ENCODE measurements at regions not wholly inside any gene's neighbourhood (a gene's known extent, or its start where the extent isn't known, plus 50 kb on each side); places are given as distances from the start of the nearest gene placed in this dataset.

DNA sequence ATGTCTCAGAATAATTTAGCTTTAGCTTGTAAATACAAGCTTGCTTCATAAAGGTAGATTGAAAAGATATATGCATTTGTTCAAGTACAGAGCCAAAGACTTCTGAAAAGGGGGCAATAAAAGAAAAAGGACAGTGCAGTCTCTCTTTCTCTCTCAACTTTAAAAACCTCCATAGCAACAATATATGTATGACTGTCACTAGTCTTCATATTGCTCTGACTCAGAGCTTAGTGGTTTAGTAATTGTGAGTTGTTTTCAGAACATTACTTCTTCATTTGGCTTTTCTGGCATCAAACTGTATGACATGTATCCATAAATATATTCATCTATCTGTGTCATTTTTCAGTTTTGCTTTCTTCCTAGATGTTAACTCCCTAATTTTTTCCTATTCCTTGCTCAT, 194.6 kb upstream of the KIF2A start:
- Histone ChIP-seq H3K36me3 (no peaks in the 10 kb centered on the region), H3K9me3 (no peaks in the 10 kb centered on the region), H3K4me3 (no peak overlapping the region), H3K27me3 (no peaks in the 10 kb centered on the region), H3K27ac (no peak overlapping the region), H3K4me1 (no peaks in the 10 kb centered on the region)
- DNase-seq, result no peak
- intact Hi-C loops (cut with DNase I), result no loop called here
- TF ChIP-seq, protein P1, sequence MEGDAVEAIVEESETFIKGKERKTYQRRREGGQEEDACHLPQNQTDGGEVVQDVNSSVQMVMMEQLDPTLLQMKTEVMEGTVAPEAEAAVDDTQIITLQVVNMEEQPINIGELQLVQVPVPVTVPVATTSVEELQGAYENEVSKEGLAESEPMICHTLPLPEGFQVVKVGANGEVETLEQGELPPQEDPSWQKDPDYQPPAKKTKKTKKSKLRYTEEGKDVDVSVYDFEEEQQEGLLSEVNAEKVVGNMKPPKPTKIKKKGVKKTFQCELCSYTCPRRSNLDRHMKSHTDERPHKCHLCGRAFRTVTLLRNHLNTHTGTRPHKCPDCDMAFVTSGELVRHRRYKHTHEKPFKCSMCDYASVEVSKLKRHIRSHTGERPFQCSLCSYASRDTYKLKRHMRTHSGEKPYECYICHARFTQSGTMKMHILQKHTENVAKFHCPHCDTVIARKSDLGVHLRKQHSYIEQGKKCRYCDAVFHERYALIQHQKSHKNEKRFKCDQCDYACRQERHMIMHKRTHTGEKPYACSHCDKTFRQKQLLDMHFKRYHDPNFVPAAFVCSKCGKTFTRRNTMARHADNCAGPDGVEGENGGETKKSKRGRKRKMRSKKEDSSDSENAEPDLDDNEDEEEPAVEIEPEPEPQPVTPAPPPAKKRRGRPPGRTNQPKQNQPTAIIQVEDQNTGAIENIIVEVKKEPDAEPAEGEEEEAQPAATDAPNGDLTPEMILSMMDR (IDR thresholded peaks at IDR 0.05), result no peak
- no peak for TF ChIP-seq POLR2A (IDR thresholded peaks at IDR 0.05)
- no peak for TF ChIP-seq POLR2AphosphoS5 (IDR thresholded peaks at IDR 0.05)
- TF ChIP-seq EP300 (IDR thresholded peaks at IDR 0.05), result no peak

DNA sequence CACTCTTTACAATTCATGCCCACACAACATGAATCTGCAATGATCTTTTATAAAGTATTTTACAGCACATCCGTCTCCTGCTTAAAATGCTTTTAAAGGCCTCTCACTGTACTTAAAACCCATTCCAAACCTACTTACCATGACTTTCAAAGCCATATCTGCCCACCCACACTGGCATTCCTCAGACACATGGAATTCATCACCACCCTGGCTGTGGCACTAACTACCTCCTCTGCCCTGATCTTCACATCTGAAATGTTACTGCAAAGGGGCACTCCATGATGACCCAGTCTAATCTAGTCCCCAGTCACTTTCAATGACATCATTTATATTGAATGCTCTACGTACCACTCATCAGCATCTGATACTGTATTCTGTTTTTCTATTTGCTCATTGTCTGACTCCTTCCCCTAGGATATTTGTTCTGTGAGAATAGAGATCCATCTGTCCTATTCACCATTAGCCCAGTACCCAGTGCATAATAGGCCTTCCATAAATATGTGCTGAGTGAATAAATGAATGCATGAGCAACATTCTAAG, 193.2 kb upstream of the KIF2A start:
- TF ChIP-seq POLR2AphosphoS5 (IDR thresholded peaks at IDR 0.05) (no peak), POLR2A (IDR thresholded peaks at IDR 0.05) (no peak), EP300 (IDR thresholded peaks at IDR 0.05) (no peak)
- TF ChIP-seq, protein P1 (IDR thresholded peaks at IDR 0.05), result no peak
- intact Hi-C loops (cut with DNase I), result no loop called here
- Histone ChIP-seq H3K4me3 (no peak overlapping the region), H3K27ac (no peak overlapping the region), H3K27me3 (no peaks in the 10 kb centered on the region), H3K36me3 (no peaks in the 10 kb centered on the region), H3K9me3 (no peaks in the 10 kb centered on the region), H3K4me1 (no peaks in the 10 kb centered on the region)
- no peak for DNase-seq
- 77 to 80% methylated on average over 2 of the region's 2 CpGs for WGBS, 2 donors

DNA sequence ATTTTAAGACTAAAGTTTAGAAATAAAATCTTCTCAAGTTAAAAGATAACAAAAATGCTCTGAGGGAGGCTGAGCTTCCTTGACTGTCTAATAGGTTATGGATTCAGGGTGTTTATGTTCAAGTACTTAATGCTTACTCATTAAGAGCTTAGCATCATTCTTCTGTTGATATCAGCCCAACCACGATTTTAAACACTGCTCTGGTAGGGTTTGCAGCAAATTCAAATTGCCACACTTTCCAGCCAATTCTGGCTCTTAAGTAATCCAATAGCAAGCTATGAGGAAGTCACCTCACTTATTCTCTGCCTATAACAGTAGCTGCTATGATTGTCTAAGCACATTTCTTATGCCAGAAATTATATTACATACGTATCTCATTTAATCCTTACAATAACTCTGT, 191.0 kb upstream of the KIF2A start:
- H3K36me3 ChIP-seq, result no peaks in the 10 kb centered on the region
- no peaks in the 10 kb centered on the region for H3K4me1 ChIP-seq
- TF ChIP-seq, protein P1 (IDR thresholded peaks at IDR 0.05), result no peak
- no peak for TF ChIP-seq POLR2AphosphoS5 (IDR thresholded peaks at IDR 0.05)
- no peak overlapping the region for H3K27ac ChIP-seq
- H3K9me3 ChIP-seq, result no peaks in the 10 kb centered on the region
- intact Hi-C loops (cut with DNase I), result no loop called here
- H3K4me3 ChIP-seq, result no peak overlapping the region
- WGBS, 2 donors, result 42 to 64% methylated on average over 2 of the region's 2 CpGs
- no peaks in the 10 kb centered on the region for H3K27me3 ChIP-seq
- no peak for DNase-seq

DNA sequence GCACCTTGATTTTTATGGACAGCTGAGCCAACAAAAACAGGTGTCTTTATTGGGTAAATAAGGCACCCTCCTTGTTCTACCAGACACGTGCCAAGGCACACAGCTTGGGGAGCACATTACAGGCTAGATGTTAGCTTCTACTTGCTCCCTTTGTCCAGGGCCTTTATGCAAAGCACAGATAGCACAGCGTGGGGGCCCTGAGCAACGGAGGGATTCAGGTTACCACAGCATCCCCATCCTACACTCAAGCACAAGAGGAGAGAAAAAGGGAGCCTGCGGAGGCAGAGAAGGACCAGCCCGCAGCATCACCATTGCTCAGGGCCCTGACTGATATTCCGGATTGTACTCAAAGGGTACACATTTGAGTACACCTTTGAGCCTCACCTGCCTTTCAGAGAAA, 181.7 kb upstream of the KIF2A start:
- no peak for DNase-seq
- Histone ChIP-seq H3K36me3 (no peaks in the 10 kb centered on the region), H3K4me1 (no peaks in the 10 kb centered on the region), H3K27ac (no peak overlapping the region), H3K4me3 (no peak overlapping the region), H3K27me3 (no peaks in the 10 kb centered on the region), H3K9me3 (no peaks in the 10 kb centered on the region)
- TF ChIP-seq, protein P1 (IDR thresholded peaks at IDR 0.05), result no peak
- TF ChIP-seq POLR2A (IDR thresholded peaks at IDR 0.05) (no peak), EP300 (IDR thresholded peaks at IDR 0.05) (no peak), POLR2AphosphoS5 (IDR thresholded peaks at IDR 0.05) (no peak)
- WGBS, 2 donors, result 68 to 79% methylated on average over 6 of the region's 6 CpGs
- intact Hi-C loops (cut with DNase I), result no loop called here

DNA sequence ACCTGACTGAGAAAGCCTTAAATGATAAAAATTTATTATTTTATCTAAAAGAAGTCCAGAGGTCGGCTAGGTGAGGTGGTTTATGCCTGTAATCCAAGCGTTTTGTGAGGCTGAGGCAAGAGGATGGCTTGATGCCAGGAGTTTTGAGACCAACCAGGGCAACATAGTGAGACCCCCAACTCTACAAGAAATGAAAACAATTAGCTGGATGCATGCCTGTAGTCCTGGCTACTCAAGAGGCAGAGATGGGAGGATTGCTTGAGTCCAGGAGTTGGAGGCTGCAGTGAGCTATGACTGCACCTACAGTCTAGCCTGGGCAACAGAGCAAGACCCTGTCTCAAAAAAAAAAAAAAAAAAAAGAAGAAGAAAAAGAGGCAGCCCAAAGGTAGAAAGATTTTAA, 179.9 kb upstream of the KIF2A start:
- no peaks in the 10 kb centered on the region for H3K9me3 ChIP-seq
- no peaks in the 10 kb centered on the region for H3K4me1 ChIP-seq
- no peaks in the 10 kb centered on the region for H3K36me3 ChIP-seq
- H3K4me3 ChIP-seq, result no peak overlapping the region
- 49 to 71% methylated on average over 2 of the region's 2 CpGs for WGBS, 2 donors
- H3K27me3 ChIP-seq, result no peaks in the 10 kb centered on the region
- TF ChIP-seq, protein P1 (IDR thresholded peaks at IDR 0.05), result no peak
- TF ChIP-seq EP300 (IDR thresholded peaks at IDR 0.05), result no peak
- no peak overlapping the region for H3K27ac ChIP-seq
- intact Hi-C loops (cut with DNase I), result no loop called here
- no peak for DNase-seq

Data from sigmoid colon (tissue), 6 donors.